ENCODE measurements at regions not wholly inside any gene's neighbourhood (a gene's known extent, or its start where the extent isn't known, plus 50 kb on each side); places are given as distances from the start of the nearest gene placed in this dataset.
"Not testable (repeated sequence)": the region's sequence is repeated elsewhere in the genome, so short reads cannot be mapped to it uniquely, and the experiment has no call there.

GRCh38 chr5:85638495-85639125 lies 979.1 kb upstream of the COX7C start:
- in situ Hi-C loops (cut with MboI; ENCODE audit: low sequenced_read_pairs); H3K4me3 ChIP-seq; H3K4me1 ChIP-seq; H3K9me3 ChIP-seq; H3K36me3 ChIP-seq (replicated peaks); H3K27me3 ChIP-seq (ENCODE audit: low read depth); DNase-seq (ENCODE audit: low spot score in 2 of 2): not testable (repeated sequence)

DNA sequence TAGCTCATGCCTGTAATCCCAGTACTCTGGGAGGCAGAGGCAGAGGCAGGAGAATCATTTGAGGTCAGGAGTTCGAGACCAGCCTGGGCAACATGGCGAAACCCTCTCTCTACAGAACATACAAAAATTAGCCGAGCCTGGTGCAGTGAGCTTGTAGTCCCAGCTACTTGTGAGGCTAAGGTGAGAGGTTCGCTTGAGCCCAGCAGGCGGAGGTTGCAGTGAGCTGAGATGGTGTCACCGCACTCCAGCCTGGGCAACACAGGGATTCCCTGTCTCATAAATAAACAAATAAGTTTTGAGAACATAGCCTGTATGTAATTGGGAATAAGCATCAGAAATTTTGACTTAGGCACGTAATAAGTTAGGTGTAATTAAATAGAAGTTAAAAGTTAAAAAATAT lies 971.7 kb upstream of the COX7C start:
- in situ Hi-C loops (cut with MboI; ENCODE audit: low sequenced_read_pairs) = no loop called here
- Histone ChIP-seq H3K4me3 (no peak overlapping the region), H3K27me3 (ENCODE audit: low read depth) (no peaks in the 10 kb centered on the region), H3K36me3 (replicated peaks) (no peaks in the 10 kb centered on the region), H3K4me1 (no peaks in the 10 kb centered on the region), H3K9me3 (no peaks in the 10 kb centered on the region)
- DNase-seq (ENCODE audit: low spot score in 2 of 2) = no peak

GRCh38 chr5:85646641-85647040 lies 971.1 kb upstream of the COX7C start:
- Histone ChIP-seq H3K4me3 (no peak overlapping the region), H3K9me3 (no peaks in the 10 kb centered on the region)
- in situ Hi-C loops (cut with MboI; ENCODE audit: low sequenced_read_pairs) = no loop called here

GRCh38 chr5:85647349-85648127 lies 970.2 kb upstream of the COX7C start:
- no peak for DNase-seq (ENCODE audit: low spot score in 2 of 2)
- no peak overlapping the region for H3K4me3 ChIP-seq
- in situ Hi-C loops (cut with MboI; ENCODE audit: low sequenced_read_pairs) = no loop called here

More at GRCh38 chr5:85646641-85647040, 971.1 kb upstream of the COX7C start:
- DNase-seq (ENCODE audit: low spot score in 2 of 2) = no peak
- Histone ChIP-seq H3K36me3 (replicated peaks) (no peaks in the 10 kb centered on the region), H3K27me3 (ENCODE audit: low read depth) (no peaks in the 10 kb centered on the region), H3K4me1 (no peaks in the 10 kb centered on the region)

DNA sequence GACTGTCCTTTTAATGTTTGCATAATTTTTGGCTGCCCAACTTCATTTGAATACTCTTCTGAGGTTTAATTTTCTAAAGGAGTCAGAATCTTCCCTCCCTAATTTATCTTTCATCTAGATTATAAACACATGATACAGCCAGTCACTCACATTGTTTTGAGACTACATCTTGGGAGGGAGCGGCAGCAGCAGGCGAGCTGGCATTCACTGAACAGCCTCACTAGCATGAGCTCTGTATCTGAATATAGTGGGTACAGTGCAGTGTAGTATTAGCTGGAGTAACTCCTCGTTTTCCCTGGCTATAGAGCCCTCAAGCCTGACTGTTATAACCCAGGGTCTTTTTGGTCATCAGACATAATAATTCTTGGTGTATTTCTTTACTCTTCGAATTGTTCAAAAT lies 969.2 kb upstream of the COX7C start:
- H3K4me1 ChIP-seq = no peaks in the 10 kb centered on the region
- DNase-seq (ENCODE audit: low spot score in 2 of 2) = no peak
- no peaks in the 10 kb centered on the region for H3K9me3 ChIP-seq
- no peak overlapping the region for H3K4me3 ChIP-seq
- in situ Hi-C loops (cut with MboI; ENCODE audit: low sequenced_read_pairs) = no loop called here
- H3K27me3 ChIP-seq (ENCODE audit: low read depth) = no peaks in the 10 kb centered on the region
- no peaks in the 10 kb centered on the region for H3K36me3 ChIP-seq (replicated peaks)

More at GRCh38 chr5:85647349-85648127, 970.2 kb upstream of the COX7C start:
- Histone ChIP-seq H3K9me3 (no peaks in the 10 kb centered on the region), H3K4me1 (no peaks in the 10 kb centered on the region), H3K36me3 (replicated peaks) (no peaks in the 10 kb centered on the region), H3K27me3 (ENCODE audit: low read depth) (no peaks in the 10 kb centered on the region)

- Histone ChIP-seq H3K4me3 (no peak overlapping the region), H3K36me3 (replicated peaks) (no peaks in the 10 kb centered on the region), H3K9me3 (no peaks in the 10 kb centered on the region), H3K27me3 (ENCODE audit: low read depth) (no peaks in the 10 kb centered on the region), H3K4me1 (no peaks in the 10 kb centered on the region)
- in situ Hi-C loops (cut with MboI; ENCODE audit: low sequenced_read_pairs) = no loop called here
- no peak for DNase-seq (ENCODE audit: low spot score in 2 of 2)
These were observed 966.0 kb upstream of the COX7C start for GRCh38 chr5:85651731-85652130.

DNA sequence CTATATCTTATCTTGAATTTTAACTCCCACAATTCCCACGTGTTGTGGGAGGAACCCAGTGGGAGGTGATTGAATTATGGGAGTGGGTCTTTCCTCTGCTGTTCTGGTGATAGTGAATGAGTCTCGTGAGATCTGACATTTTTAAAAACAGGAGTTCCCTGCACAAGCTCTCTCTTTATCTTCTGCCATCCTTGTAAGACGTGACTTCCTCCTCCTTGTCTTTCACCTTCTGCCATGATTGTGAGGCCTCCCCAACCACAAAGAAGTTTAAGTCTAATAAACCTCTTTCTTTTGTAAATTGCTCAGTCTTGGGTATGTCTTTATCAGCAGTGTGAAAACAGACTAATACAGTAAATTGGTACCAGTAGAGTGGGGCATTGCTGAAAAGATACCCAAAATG lies 963.6 kb upstream of the COX7C start:
- in situ Hi-C loops (cut with MboI; ENCODE audit: low sequenced_read_pairs) = not testable (repeated sequence)

DNA sequence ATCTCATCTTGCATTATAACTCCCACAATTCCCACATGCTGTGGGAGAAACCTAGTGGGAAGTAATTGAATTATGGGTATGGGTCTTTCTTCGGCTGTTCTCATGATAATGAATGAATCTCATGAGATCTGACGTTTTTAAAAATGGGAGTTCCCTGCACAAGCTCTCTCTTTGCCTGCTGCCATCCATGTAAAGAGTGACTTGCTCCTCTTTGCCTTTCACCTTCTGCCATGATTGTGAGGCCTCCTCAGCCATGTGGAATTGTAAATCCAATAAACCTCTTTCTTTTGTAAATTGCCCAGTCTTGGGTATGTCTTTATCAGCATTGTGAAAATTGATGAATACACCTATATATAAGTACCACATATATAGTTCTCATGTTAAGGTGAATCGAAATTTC lies 961.7 kb upstream of the COX7C start:
- Histone ChIP-seq H3K27me3 (ENCODE audit: low read depth) (no peaks in the 10 kb centered on the region), H3K4me1 (no peaks in the 10 kb centered on the region), H3K4me3 (no peak overlapping the region), H3K9me3 (no peaks in the 10 kb centered on the region), H3K36me3 (replicated peaks) (no peaks in the 10 kb centered on the region)
- no peak for DNase-seq (ENCODE audit: low spot score in 2 of 2)
- in situ Hi-C loops (cut with MboI; ENCODE audit: low sequenced_read_pairs) = no loop called here

More for the DNA sequence above, 963.6 kb upstream of the COX7C start:
- H3K36me3 ChIP-seq (replicated peaks); H3K4me3 ChIP-seq; DNase-seq (ENCODE audit: low spot score in 2 of 2); H3K27me3 ChIP-seq (ENCODE audit: low read depth); H3K4me1 ChIP-seq; H3K9me3 ChIP-seq: not testable (repeated sequence)

DNA sequence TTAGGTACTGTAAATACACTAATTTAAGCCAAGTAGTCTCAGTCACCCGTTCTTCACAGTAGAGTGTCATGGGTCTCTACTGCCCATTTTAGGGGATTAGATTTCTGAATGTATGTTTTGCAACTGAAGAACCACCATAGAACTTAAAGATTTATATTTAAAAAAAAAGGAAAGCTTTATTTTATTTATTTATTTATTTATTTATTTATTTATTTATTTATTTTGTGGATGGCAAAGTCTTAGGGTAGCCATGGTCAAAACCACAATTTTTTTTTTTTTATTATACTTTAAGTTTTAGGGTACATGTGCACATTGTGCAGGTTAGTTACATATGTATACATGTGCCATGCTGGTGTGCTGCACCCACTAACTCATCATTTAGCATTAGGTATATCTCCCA lies 960.4 kb upstream of the COX7C start:
- H3K4me3 ChIP-seq; H3K27me3 ChIP-seq (ENCODE audit: low read depth); H3K36me3 ChIP-seq (replicated peaks); H3K4me1 ChIP-seq; H3K9me3 ChIP-seq; DNase-seq (ENCODE audit: low spot score in 2 of 2); in situ Hi-C loops (cut with MboI; ENCODE audit: low sequenced_read_pairs): not testable (repeated sequence)

- DNase-seq (ENCODE audit: low spot score in 2 of 2); H3K27me3 ChIP-seq (ENCODE audit: low read depth); in situ Hi-C loops (cut with MboI; ENCODE audit: low sequenced_read_pairs); H3K4me1 ChIP-seq; H3K9me3 ChIP-seq; H3K36me3 ChIP-seq (replicated peaks); H3K4me3 ChIP-seq: not testable (repeated sequence)
These were observed 954.6 kb upstream of the COX7C start for GRCh38 chr5:85662969-85663707.

DNA sequence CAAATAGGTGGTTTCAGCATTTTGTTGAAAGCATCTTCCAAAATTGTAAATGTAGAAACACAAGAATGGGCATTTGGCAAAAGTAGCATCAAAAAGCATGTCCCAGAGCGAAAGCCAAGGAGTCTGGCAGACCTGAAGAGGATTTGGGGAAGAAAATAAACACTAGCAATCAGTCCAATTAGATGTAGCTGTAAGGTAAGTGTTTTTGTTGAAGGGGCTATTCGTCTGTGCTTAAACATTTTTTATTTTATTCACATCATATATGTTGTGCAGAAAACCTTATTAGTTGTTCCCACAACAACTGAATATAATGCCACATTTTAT lies 954.1 kb upstream of the COX7C start:
- no peaks in the 10 kb centered on the region for H3K36me3 ChIP-seq (replicated peaks)
- no peaks in the 10 kb centered on the region for H3K9me3 ChIP-seq
- no peaks in the 10 kb centered on the region for H3K27me3 ChIP-seq (ENCODE audit: low read depth)
- H3K4me3 ChIP-seq = no peak overlapping the region
- H3K4me1 ChIP-seq = no peaks in the 10 kb centered on the region
- no peak for DNase-seq (ENCODE audit: low spot score in 2 of 2)
- in situ Hi-C loops (cut with MboI; ENCODE audit: low sequenced_read_pairs) = no loop called here

GRCh38 chr5:85670417-85670816 lies 947.3 kb upstream of the COX7C start:
- Histone ChIP-seq H3K36me3 (replicated peaks) (no peaks in the 10 kb centered on the region), H3K27me3 (ENCODE audit: low read depth) (no peaks in the 10 kb centered on the region), H3K4me1 (no peaks in the 10 kb centered on the region), H3K4me3 (no peak overlapping the region), H3K9me3 (no peaks in the 10 kb centered on the region)
- DNase-seq (ENCODE audit: low spot score in 2 of 2) = no peak
- in situ Hi-C loops (cut with MboI; ENCODE audit: low sequenced_read_pairs) = no loop called here

GRCh38 chr5:85671223-85671970 lies 946.3 kb upstream of the COX7C start:
- no peak overlapping the region for H3K4me3 ChIP-seq
- H3K9me3 ChIP-seq = no peaks in the 10 kb centered on the region
- in situ Hi-C loops (cut with MboI; ENCODE audit: low sequenced_read_pairs) = no loop called here
- H3K27me3 ChIP-seq (ENCODE audit: low read depth) = no peaks in the 10 kb centered on the region
- DNase-seq (ENCODE audit: low spot score in 2 of 2) = no peak
- no peaks in the 10 kb centered on the region for H3K36me3 ChIP-seq (replicated peaks)
- no peaks in the 10 kb centered on the region for H3K4me1 ChIP-seq

GRCh38 chr5:85681871-85682270 lies 935.9 kb upstream of the COX7C start:
- H3K36me3 ChIP-seq (replicated peaks) = no peaks in the 10 kb centered on the region
- in situ Hi-C loops (cut with MboI; ENCODE audit: low sequenced_read_pairs) = no loop called here

More at GRCh38 chr5:85681871-85682270, 935.9 kb upstream of the COX7C start:
- no peaks in the 10 kb centered on the region for H3K4me1 ChIP-seq
- no peaks in the 10 kb centered on the region for H3K27me3 ChIP-seq (ENCODE audit: low read depth)
- H3K9me3 ChIP-seq = no peaks in the 10 kb centered on the region
- DNase-seq (ENCODE audit: low spot score in 2 of 2) = no peak
- no peak overlapping the region for H3K4me3 ChIP-seq

Data from HAP-1 (cell line).